SIG-M5 treated with dmso at 0.1 percent for 504 hours (cell line): ENCODE measurements at regions not wholly inside any gene's neighbourhood (a gene's known extent, or its start where the extent isn't known, plus 50 kb on each side); places are given as distances from the start of the nearest gene placed in this dataset.
"Not testable (repeated sequence)": the region's sequence is repeated elsewhere in the genome, so short reads cannot be mapped to it uniquely, and the experiment has no call there.

ENCODE experiments used
- DNase-seq: peaks from one replicate; lab custom pipeline; 2025; ENCODE audit not compliant: unreplicated experiment; lab: John Stamatoyannopoulos, UW

- no peak for DNase-seq
Observed at GRCh38 chr12:87015352-87015751, 759.2 kb upstream of the MGAT4C start.

GRCh38 chr12:87008785-87009384 lies 752.7 kb upstream of the MGAT4C start:
- DNase-seq: no peak

- DNase-seq: no peak
Observed at GRCh38 chr12:87001102-87001501, 744.9 kb upstream of the MGAT4C start.

- no peak for DNase-seq
Observed at GRCh38 chr12:86985298-86985697, 729.1 kb upstream of the MGAT4C start.

- DNase-seq: not testable (repeated sequence)
Observed at GRCh38 chr12:86970595-86970994, 714.4 kb upstream of the MGAT4C start.

GRCh38 chr12:86959766-86960458 lies 703.7 kb upstream of the MGAT4C start:
- DNase-seq: no peak

- no peak for DNase-seq
Observed at GRCh38 chr12:86950444-86950843, 694.3 kb upstream of the MGAT4C start.

- DNase-seq: no peak
Observed at GRCh38 chr12:86950043-86950442, 693.9 kb upstream of the MGAT4C start.

- DNase-seq: no peak
Observed at GRCh38 chr12:86948851-86949250, 692.7 kb upstream of the MGAT4C start.

GRCh38 chr12:86945685-86946196 lies 689.5 kb upstream of the MGAT4C start:
- no peak for DNase-seq

GRCh38 chr12:86944197-86944819 lies 688.1 kb upstream of the MGAT4C start:
- DNase-seq: not testable (repeated sequence)

- DNase-seq: no peak
Observed at GRCh38 chr12:86931714-86932113, 675.5 kb upstream of the MGAT4C start.

GRCh38 chr12:86929962-86930361 lies 673.8 kb upstream of the MGAT4C start:
- no peak for DNase-seq

- no peak for DNase-seq
Observed at GRCh38 chr12:86917121-86917520, 660.9 kb upstream of the MGAT4C start.

GRCh38 chr12:86914721-86915120 lies 658.5 kb upstream of the MGAT4C start:
- DNase-seq: peak; percentile 14

- no peak for DNase-seq
Observed at GRCh38 chr12:86911973-86912372, 655.8 kb upstream of the MGAT4C start.

- DNase-seq: no peak
Observed at GRCh38 chr12:86903159-86903558, 647.0 kb upstream of the MGAT4C start.

- DNase-seq: no peak
Observed at GRCh38 chr12:86860776-86861175, 604.6 kb upstream of the MGAT4C start.

GRCh38 chr12:86852451-86852850 lies 596.3 kb upstream of the MGAT4C start:
- no peak for DNase-seq

GRCh38 chr12:86838711-86839110 lies 582.5 kb upstream of the MGAT4C start:
- DNase-seq: no peak

GRCh38 chr12:86838260-86838659 lies 582.1 kb upstream of the MGAT4C start:
- no peak for DNase-seq

GRCh38 chr12:86837246-86837645 lies 581.1 kb upstream of the MGAT4C start:
- DNase-seq: no peak
